GM12891 (cell line): ENCODE measurements at regions not wholly inside any gene's neighbourhood (a gene's known extent, or its start where the extent isn't known, plus 50 kb on each side); places are given as distances from the start of the nearest gene placed in this dataset.

Experiments used
- POLR2A ChIP-seq: IDR thresholded peaks from 2 replicates; pipeline ENCODE4 v1.6.1; 2011; ENCODE audit warnings: low read depth, low read length, control low read depth
- POLR2AphosphoS5 ChIP-seq: IDR thresholded peaks from 2 replicates; pipeline ENCODE4 v1.6.1; 2011; ENCODE audit warnings: low read depth, low read length, control low read depth

DNA sequence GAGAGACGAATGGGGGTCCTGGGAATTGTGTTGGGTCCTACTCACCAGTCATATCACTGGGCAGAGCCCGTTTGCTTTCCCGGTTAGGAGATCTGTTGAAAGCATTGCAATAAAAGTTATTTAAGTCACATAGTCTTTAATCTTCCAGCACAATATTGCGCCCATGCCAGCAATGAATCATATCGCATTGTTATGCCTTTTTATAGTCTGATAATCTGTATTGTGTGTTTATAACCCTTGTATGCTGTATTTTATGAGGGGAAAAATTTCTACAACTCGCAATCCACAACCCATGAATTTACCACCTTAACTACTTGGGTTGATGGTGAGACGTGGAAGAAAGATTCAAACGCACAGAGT is 211.9 kb upstream of the SMIM21 start:
- TF ChIP-seq POLR2A (no peak), POLR2AphosphoS5 (no peak)
